SK-N-SH (cell line): ENCODE measurements at regions not wholly inside any gene's neighbourhood (a gene's known extent, or its start where the extent isn't known, plus 50 kb on each side); places are given as distances from the start of the nearest gene placed in this dataset.

Experiments
- ELF1 ChIP-seq: IDR thresholded peaks from 2 replicates; pipeline ENCODE4 v1.4.0; 2012
- EZH2phosphoT487 ChIP-seq: fragments of 200-600 bp; sonication (generic); IDR thresholded peaks from 2 replicates; pipeline ENCODE4 v1.6.1; 2017; ENCODE audit warnings: low read depth, mixed run types, mild to moderate bottlenecking, antibody characterized with exemption, moderate library complexity, borderline replicate concordance
- FOSL2 ChIP-seq: IDR thresholded peaks from 2 replicates; pipeline ENCODE4 v1.4.0; 2012; ENCODE audit warnings: low read depth, mild to moderate bottlenecking, moderate library complexity, borderline replicate concordance
- FOXM1 ChIP-seq: IDR thresholded peaks from 2 replicates; pipeline ENCODE4 v1.4.0; 2012; ENCODE audit warnings: low read depth, mild to moderate bottlenecking
- POLR2AphosphoS5 ChIP-seq: IDR thresholded peaks from 2 replicates; pipeline ENCODE4 v1.6.1; 2012; ENCODE audit warnings: low read depth, low read length
- TF ChIP-seq, protein P1 (sequence below): IDR thresholded peaks from 2 replicates; pipeline ENCODE4 v1.6.1; 2012; ENCODE audit warnings: mild to moderate bottlenecking, low read depth, low read length, moderate library complexity
- TF ChIP-seq, protein P2 (sequence below): fragments of 200-600 bp; sonication (generic); IDR thresholded peaks from 2 replicates; pipeline ENCODE4 v1.6.1; 2017; ENCODE audit warnings: antibody characterized with exemption, mild to moderate bottlenecking, moderate library complexity
- TF ChIP-seq, protein P3 (sequence below): fragments of 150-350 bp; IDR thresholded peaks from 2 replicates; pipeline ENCODE4 v1.6.1; 2016; ENCODE audit warnings: mild to moderate bottlenecking, low read depth, low read length

DNA sequence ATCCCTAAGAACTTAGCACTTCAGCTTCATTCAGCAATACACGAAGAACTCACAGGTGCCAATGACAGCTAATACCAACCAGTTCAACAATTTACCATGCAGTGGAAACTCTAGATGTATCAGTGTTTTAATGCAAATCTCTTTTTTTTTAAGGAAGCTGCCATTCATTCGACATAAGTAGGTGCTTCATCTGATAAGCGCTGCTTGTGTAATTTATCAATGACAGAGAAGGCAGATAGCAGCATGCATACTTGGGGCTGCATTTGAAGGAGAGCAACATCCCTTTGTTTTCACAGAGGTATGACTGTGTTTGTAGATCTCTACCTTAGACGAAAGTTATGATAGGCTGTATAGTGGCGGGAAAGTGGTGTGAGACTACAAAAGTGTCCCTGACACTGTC, 977.1 kb downstream of the AACS start:
- TF ChIP-seq EZH2phosphoT487: no peak
- no peak for TF ChIP-seq POLR2AphosphoS5
- TF ChIP-seq, protein P1, sequence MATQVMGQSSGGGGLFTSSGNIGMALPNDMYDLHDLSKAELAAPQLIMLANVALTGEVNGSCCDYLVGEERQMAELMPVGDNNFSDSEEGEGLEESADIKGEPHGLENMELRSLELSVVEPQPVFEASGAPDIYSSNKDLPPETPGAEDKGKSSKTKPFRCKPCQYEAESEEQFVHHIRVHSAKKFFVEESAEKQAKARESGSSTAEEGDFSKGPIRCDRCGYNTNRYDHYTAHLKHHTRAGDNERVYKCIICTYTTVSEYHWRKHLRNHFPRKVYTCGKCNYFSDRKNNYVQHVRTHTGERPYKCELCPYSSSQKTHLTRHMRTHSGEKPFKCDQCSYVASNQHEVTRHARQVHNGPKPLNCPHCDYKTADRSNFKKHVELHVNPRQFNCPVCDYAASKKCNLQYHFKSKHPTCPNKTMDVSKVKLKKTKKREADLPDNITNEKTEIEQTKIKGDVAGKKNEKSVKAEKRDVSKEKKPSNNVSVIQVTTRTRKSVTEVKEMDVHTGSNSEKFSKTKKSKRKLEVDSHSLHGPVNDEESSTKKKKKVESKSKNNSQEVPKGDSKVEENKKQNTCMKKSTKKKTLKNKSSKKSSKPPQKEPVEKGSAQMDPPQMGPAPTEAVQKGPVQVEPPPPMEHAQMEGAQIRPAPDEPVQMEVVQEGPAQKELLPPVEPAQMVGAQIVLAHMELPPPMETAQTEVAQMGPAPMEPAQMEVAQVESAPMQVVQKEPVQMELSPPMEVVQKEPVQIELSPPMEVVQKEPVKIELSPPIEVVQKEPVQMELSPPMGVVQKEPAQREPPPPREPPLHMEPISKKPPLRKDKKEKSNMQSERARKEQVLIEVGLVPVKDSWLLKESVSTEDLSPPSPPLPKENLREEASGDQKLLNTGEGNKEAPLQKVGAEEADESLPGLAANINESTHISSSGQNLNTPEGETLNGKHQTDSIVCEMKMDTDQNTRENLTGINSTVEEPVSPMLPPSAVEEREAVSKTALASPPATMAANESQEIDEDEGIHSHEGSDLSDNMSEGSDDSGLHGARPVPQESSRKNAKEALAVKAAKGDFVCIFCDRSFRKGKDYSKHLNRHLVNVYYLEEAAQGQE: no peak
- TF ChIP-seq FOSL2: no peak
- TF ChIP-seq FOXM1: no peak
- TF ChIP-seq ELF1: no peak
- TF ChIP-seq, protein P2, sequence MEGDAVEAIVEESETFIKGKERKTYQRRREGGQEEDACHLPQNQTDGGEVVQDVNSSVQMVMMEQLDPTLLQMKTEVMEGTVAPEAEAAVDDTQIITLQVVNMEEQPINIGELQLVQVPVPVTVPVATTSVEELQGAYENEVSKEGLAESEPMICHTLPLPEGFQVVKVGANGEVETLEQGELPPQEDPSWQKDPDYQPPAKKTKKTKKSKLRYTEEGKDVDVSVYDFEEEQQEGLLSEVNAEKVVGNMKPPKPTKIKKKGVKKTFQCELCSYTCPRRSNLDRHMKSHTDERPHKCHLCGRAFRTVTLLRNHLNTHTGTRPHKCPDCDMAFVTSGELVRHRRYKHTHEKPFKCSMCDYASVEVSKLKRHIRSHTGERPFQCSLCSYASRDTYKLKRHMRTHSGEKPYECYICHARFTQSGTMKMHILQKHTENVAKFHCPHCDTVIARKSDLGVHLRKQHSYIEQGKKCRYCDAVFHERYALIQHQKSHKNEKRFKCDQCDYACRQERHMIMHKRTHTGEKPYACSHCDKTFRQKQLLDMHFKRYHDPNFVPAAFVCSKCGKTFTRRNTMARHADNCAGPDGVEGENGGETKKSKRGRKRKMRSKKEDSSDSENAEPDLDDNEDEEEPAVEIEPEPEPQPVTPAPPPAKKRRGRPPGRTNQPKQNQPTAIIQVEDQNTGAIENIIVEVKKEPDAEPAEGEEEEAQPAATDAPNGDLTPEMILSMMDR: no peak
- TF ChIP-seq, protein P3, sequence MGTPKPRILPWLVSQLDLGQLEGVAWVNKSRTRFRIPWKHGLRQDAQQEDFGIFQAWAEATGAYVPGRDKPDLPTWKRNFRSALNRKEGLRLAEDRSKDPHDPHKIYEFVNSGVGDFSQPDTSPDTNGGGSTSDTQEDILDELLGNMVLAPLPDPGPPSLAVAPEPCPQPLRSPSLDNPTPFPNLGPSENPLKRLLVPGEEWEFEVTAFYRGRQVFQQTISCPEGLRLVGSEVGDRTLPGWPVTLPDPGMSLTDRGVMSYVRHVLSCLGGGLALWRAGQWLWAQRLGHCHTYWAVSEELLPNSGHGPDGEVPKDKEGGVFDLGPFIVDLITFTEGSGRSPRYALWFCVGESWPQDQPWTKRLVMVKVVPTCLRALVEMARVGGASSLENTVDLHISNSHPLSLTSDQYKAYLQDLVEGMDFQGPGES: no peak
